ENCODE measurements at regions not wholly inside any gene's neighbourhood (a gene's known extent, or its start where the extent isn't known, plus 50 kb on each side); places are given as distances from the start of the nearest gene placed in this dataset.
"Not testable (repeated sequence)": the region's sequence is repeated elsewhere in the genome, so short reads cannot be mapped to it uniquely, and the experiment has no call there.

- ATAC-seq (ENCODE audit: poor library complexity) (no peak), DNase-seq (no peak)
- intact Hi-C loops (cut with DNase I), result no loop called here
Measured at GRCh38 chr6:30832864-30833263, 51.5 kb upstream of the DDR1 start.

GRCh38 chr6:30830438-30830837 lies 53.9 kb upstream of the DDR1 start:
- ATAC-seq (ENCODE audit: poor library complexity) (no peak), DNase-seq (no peak)
- intact Hi-C loops (cut with DNase I), result no loop called here

- ATAC-seq (ENCODE audit: poor library complexity) (no peak), DNase-seq (no peak)
- intact Hi-C loops (cut with DNase I), result loop anchor here (2.0 to 5.0 kb wide), 2 partner anchors 49 to 253 kb away; no protein-coding TSS in a partner anchor
Measured at GRCh38 chr6:30829639-30830255, 54.6 kb upstream of the DDR1 start.

GRCh38 chr6:30829033-30829432 lies 55.3 kb upstream of the DDR1 start:
- no peak for ATAC-seq (ENCODE audit: poor library complexity)
- no peak for DNase-seq
- intact Hi-C loops (cut with DNase I), result loop anchor here (2.0 to 5.0 kb wide), 2 partner anchors 50 to 253 kb away; no protein-coding TSS in a partner anchor

GRCh38 chr6:30828027-30828962 lies 56.0 kb upstream of the DDR1 start:
- peak; percentile 96 for ATAC-seq (ENCODE audit: poor library complexity)
- DNase-seq, result peak; percentile 91
- intact Hi-C loops (cut with DNase I), result loop anchor here (2.0 to 5.0 kb wide), 2 partner anchors 51 to 254 kb away; no protein-coding TSS in a partner anchor

GRCh38 chr6:30826961-30827342 lies 57.4 kb upstream of the DDR1 start:
- ATAC-seq (ENCODE audit: poor library complexity) (no peak), DNase-seq (no peak)
- intact Hi-C loops (cut with DNase I), result loop anchor here (5.0 kb wide), 1 partner anchor 255 kb away; no protein-coding TSS in a partner anchor

- intact Hi-C loops (cut with DNase I), result loop anchor here (5.0 kb wide), 2 partner anchors 82 to 258 kb away; partner anchors contain the start of genes FLOT1 and IER3
- ATAC-seq (ENCODE audit: poor library complexity), result no peak
Measured at GRCh38 chr6:30824698-30825097, 59.6 kb upstream of the DDR1 start.

GRCh38 chr6:30823534-30823865 lies 60.8 kb upstream of the DDR1 start:
- intact Hi-C loops (cut with DNase I), result loop anchor here (5.0 kb wide), 1 partner anchor 81 kb away; the partner anchor contains the start of genes FLOT1 and IER3
- ATAC-seq (ENCODE audit: poor library complexity), result no peak
- DNase-seq, result no peak

More at GRCh38 chr6:30824698-30825097, 59.6 kb upstream of the DDR1 start:
- no peak for DNase-seq

- ATAC-seq (ENCODE audit: poor library complexity) (peak; percentile 45), DNase-seq (no peak)
- intact Hi-C loops (cut with DNase I), result loop anchor here (5.0 kb wide), 1 partner anchor 80 kb away; the partner anchor contains the start of genes FLOT1 and IER3
Measured at GRCh38 chr6:30821862-30822784, 62.2 kb upstream of the DDR1 start.

GRCh38 chr6:30820193-30820592 lies 64.1 kb upstream of the DDR1 start:
- DNase-seq, result no peak
- peak; percentile 65 for ATAC-seq (ENCODE audit: poor library complexity)
- intact Hi-C loops (cut with DNase I), result loop anchor here (5.0 kb wide), 1 partner anchor 78 kb away; the partner anchor contains the start of genes FLOT1 and IER3

- no peak for DNase-seq
- intact Hi-C loops (cut with DNase I), result no loop called here
- ATAC-seq (ENCODE audit: poor library complexity), result no peak
Measured at GRCh38 chr6:30819297-30819917, 64.9 kb upstream of the DDR1 start.

GRCh38 chr6:30818391-30818841 lies 65.9 kb upstream of the DDR1 start:
- no peak for ATAC-seq (ENCODE audit: poor library complexity)
- no peak for DNase-seq
- intact Hi-C loops (cut with DNase I), result no loop called here

GRCh38 chr6:30816791-30817739 lies 67.3 kb upstream of the DDR1 start:
- no peak for DNase-seq
- intact Hi-C loops (cut with DNase I), result no loop called here
- ATAC-seq (ENCODE audit: poor library complexity), result no peak

- DNase-seq; intact Hi-C loops (cut with DNase I); ATAC-seq (ENCODE audit: poor library complexity): not testable (repeated sequence)
Measured at GRCh38 chr6:30816296-30816695, 68.0 kb upstream of the DDR1 start.

GRCh38 chr6:30815041-30815742 lies 69.1 kb upstream of the DDR1 start:
- DNase-seq; ATAC-seq (ENCODE audit: poor library complexity); intact Hi-C loops (cut with DNase I): not testable (repeated sequence)
